Fibroblast of villous mesenchyme (primary cell): ENCODE measurements at regions not wholly inside any gene's neighbourhood (a gene's known extent, or its start where the extent isn't known, plus 50 kb on each side); places are given as distances from the start of the nearest gene placed in this dataset.

Experiments
- DNase-seq: peaks from one replicate; pipeline ENCODE4 v3.0.0-alpha.2; 2010; ENCODE audit warnings: low read depth
- H3K4me3 ChIP-seq: 2 replicates; pipeline ENCODE4 v1.5.1; 2011; ENCODE audit warnings: low read depth, mild to moderate bottlenecking, low read length
- CTCF ChIP-seq: IDR thresholded peaks from 2 replicates; pipeline ENCODE4 v1.5.1; 2012; ENCODE audit warnings: low read depth, mild to moderate bottlenecking, low read length; ENCODE audit not compliant: insufficient read depth

GRCh38 chr10:52483587-52483986 is 169.5 kb downstream of the DKK1 start:
- TF ChIP-seq CTCF = no peak
- no peak for DNase-seq
- H3K4me3 ChIP-seq = no peak overlapping the region

GRCh38 chr10:52484206-52485065 is 170.4 kb downstream of the DKK1 start:
- no peak for TF ChIP-seq CTCF
- no peak for DNase-seq
- no peak overlapping the region for H3K4me3 ChIP-seq

GRCh38 chr10:52485462-52485861 is 171.4 kb downstream of the DKK1 start:
- DNase-seq = no peak

GRCh38 chr10:52486840-52487611 is 172.9 kb downstream of the DKK1 start:
- DNase-seq = peak; percentile 75

More at GRCh38 chr10:52485462-52485861, 171.4 kb downstream of the DKK1 start:
- no peak overlapping the region for H3K4me3 ChIP-seq
- no peak for TF ChIP-seq CTCF

GRCh38 chr10:52488606-52489485 is 174.8 kb downstream of the DKK1 start:
- peak; percentile 59 for DNase-seq
- TF ChIP-seq CTCF = peak; percentile 58
- H3K4me3 ChIP-seq = no peak overlapping the region

More at GRCh38 chr10:52486840-52487611, 172.9 kb downstream of the DKK1 start:
- TF ChIP-seq CTCF = no peak
- H3K4me3 ChIP-seq = no peak overlapping the region

- TF ChIP-seq CTCF = no peak
- H3K4me3 ChIP-seq = no peak overlapping the region
- DNase-seq = peak; percentile 24
These were observed 177.3 kb downstream of the DKK1 start for GRCh38 chr10:52491246-52491995.
